ENCODE measurements at regions not wholly inside any gene's neighbourhood (a gene's known extent, or its start where the extent isn't known, plus 50 kb on each side); places are given as distances from the start of the nearest gene placed in this dataset.

- no peak for TF ChIP-seq NRF1 (IDR thresholded peaks at IDR 0.05; ENCODE audit: low read depth, low read length)
- no peak for TF ChIP-seq POLR2A (IDR thresholded peaks at IDR 0.05; ENCODE audit: control extremely low read depth in 1 of 2, low read depth in 2 of 2, low read length in 2 of 2)
- no peak for TF ChIP-seq CTCF (IDR thresholded peaks at IDR 0.05; ENCODE audit: control extremely low read depth in 1 of 3, insufficient read depth in 1 of 3, low read depth in 1 of 3, low read length in 3 of 3)
- no peak for TF ChIP-seq EZH2 (IDR thresholded peaks at IDR 0.05; ENCODE audit: low read depth, low read length, severe bottlenecking)
- no peak for TF ChIP-seq CBX5 (IDR thresholded peaks at IDR 0.05; ENCODE audit: low read depth, low read length)
- TF ChIP-seq CEBPB (IDR thresholded peaks at IDR 0.05; ENCODE audit: low read depth, low read length): no peak
- no peak for TF ChIP-seq CHD1 (IDR thresholded peaks at IDR 0.05; ENCODE audit: low read depth, low read length)
- TF ChIP-seq FOSL1 (IDR thresholded peaks at IDR 0.05; ENCODE audit: insufficient read depth, low read depth, low read length): no peak
- no peak for TF ChIP-seq GABPA (IDR thresholded peaks at IDR 0.05; ENCODE audit: borderline replicate concordance, insufficient read depth, low read length)
- no peak for TF ChIP-seq JUN (IDR thresholded peaks at IDR 0.05; ENCODE audit: low read depth, low read length)
- TF ChIP-seq SRF (IDR thresholded peaks at IDR 0.05; ENCODE audit: low read depth, low read length): no peak
- no peak for TF ChIP-seq JUND (IDR thresholded peaks at IDR 0.05; ENCODE audit: low read length)
- TF ChIP-seq SP1 (IDR thresholded peaks at IDR 0.05; ENCODE audit: low read depth, low read length): no peak
- no peak for TF ChIP-seq EP300 (IDR thresholded peaks at IDR 0.05; ENCODE audit: borderline replicate concordance in 1 of 2, low read depth in 2 of 2, low read length in 2 of 2)
Observed at GRCh38 chr5:6289239-6289638, 89.1 kb downstream of the MED10 start.

Data from H1 (cell line).